PC-3 (cell line): ENCODE measurements at regions not wholly inside any gene's neighbourhood (a gene's known extent, or its start where the extent isn't known, plus 50 kb on each side); places are given as distances from the start of the nearest gene placed in this dataset.

Source experiments
- EZH2 ChIP-seq: fragments of 300-600 bp; sonication (generic); IDR thresholded peaks from one replicate; pipeline ENCODE4 v1.6.1; 2017; ENCODE audit warnings: antibody characterized with exemption, mild to moderate bottlenecking, low read length; ENCODE audit not compliant: unreplicated experiment
- EZH2phosphoT487 ChIP-seq: fragments of 300-600 bp; sonication (generic); IDR thresholded peaks from 2 replicates; pipeline ENCODE4 v1.6.1; 2018; ENCODE audit warnings: mild to moderate bottlenecking, antibody characterized with exemption, low read length, borderline replicate concordance
- TF ChIP-seq, protein P1 (sequence below): fragments of 300-600 bp; sonication (generic); conservative IDR thresholded peaks from 2 replicates; pipeline ENCODE4 v1.5.1; 2017; ENCODE audit warnings: antibody characterized with exemption, low read depth, mild to moderate bottlenecking, low read length

DNA sequence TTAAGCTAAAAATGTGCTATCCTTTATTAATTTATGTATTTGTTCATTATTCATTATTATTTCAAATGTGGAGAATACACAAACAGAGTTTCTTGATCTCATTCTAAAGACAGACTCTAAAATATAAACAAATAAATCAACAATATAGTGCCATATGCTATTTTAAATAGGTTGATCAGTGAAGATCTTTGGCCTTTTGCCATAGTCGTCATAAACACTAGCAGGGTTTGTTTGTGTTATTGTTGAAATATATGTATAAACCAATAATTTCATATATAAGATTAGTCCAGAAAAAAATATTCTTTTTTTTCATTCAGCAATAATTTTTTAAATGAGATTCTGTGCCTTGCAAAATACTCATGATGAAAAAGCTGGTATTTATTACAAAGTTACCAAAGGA lies 62.1 kb upstream of the KYNU start:
- TF ChIP-seq, protein P1, sequence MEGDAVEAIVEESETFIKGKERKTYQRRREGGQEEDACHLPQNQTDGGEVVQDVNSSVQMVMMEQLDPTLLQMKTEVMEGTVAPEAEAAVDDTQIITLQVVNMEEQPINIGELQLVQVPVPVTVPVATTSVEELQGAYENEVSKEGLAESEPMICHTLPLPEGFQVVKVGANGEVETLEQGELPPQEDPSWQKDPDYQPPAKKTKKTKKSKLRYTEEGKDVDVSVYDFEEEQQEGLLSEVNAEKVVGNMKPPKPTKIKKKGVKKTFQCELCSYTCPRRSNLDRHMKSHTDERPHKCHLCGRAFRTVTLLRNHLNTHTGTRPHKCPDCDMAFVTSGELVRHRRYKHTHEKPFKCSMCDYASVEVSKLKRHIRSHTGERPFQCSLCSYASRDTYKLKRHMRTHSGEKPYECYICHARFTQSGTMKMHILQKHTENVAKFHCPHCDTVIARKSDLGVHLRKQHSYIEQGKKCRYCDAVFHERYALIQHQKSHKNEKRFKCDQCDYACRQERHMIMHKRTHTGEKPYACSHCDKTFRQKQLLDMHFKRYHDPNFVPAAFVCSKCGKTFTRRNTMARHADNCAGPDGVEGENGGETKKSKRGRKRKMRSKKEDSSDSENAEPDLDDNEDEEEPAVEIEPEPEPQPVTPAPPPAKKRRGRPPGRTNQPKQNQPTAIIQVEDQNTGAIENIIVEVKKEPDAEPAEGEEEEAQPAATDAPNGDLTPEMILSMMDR, result no peak
- TF ChIP-seq EZH2phosphoT487, result no peak
- TF ChIP-seq EZH2, result no peak
